ENCODE measurements at regions not wholly inside any gene's neighbourhood (a gene's known extent, or its start where the extent isn't known, plus 50 kb on each side); places are given as distances from the start of the nearest gene placed in this dataset.

DNA sequence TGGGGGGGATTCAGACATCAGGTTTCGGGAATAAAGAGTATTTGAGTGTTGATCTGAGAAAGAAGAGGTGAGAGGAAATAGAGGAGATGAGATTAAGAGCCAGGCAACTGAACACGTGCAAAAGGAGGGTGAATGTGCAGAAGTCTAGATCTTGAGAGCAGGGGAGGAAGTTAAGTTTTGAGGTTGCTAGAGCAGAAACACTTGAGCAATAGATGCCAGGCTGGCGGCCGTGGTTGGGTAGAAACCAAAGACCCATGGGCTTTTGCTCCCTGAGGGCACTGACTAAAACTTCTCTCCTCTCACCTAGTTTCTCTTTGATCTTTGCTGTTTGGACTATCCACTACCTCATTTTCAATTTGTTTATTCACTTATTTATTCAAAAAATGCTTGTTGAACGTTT, 116.0 kb downstream of the CDC42EP3 start:
- no peak for TF ChIP-seq NFRKB (IDR thresholded peaks at IDR 0.05)
- TF ChIP-seq FOXM1 (IDR thresholded peaks at IDR 0.05; ENCODE audit: borderline replicate concordance), result no peak
- TF ChIP-seq FOXA1 (IDR thresholded peaks at IDR 0.05), result no peak
- TF ChIP-seq TARDBP (IDR thresholded peaks at IDR 0.05), result no peak
- TF ChIP-seq CTBP1 (IDR thresholded peaks at IDR 0.05; ENCODE audit: borderline replicate concordance), result no peak
- TF ChIP-seq ELF4 (IDR thresholded peaks at IDR 0.05), result no peak
- TF ChIP-seq FOXK2 (IDR thresholded peaks at IDR 0.05), result no peak
- TF ChIP-seq ARNT (IDR thresholded peaks at IDR 0.05), result no peak
- TF ChIP-seq HDGF (IDR thresholded peaks at IDR 0.05; ENCODE audit: borderline replicate concordance), result no peak
- TF ChIP-seq, protein P1, sequence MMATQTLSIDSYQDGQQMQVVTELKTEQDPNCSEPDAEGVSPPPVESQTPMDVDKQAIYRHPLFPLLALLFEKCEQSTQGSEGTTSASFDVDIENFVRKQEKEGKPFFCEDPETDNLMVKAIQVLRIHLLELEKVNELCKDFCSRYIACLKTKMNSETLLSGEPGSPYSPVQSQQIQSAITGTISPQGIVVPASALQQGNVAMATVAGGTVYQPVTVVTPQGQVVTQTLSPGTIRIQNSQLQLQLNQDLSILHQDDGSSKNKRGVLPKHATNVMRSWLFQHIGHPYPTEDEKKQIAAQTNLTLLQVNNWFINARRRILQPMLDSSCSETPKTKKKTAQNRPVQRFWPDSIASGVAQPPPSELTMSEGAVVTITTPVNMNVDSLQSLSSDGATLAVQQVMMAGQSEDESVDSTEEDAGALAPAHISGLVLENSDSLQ (IDR thresholded peaks at IDR 0.05), result no peak
- TF ChIP-seq ZNF384 (IDR thresholded peaks at IDR 0.05), result no peak
- no peak for TF ChIP-seq L3MBTL2 (conservative IDR thresholded peaks at IDR 0.05)
- no peak for TF ChIP-seq LEF1 (IDR thresholded peaks at IDR 0.05; ENCODE audit: borderline replicate concordance)
- no peak for TF ChIP-seq BHLHE40 (IDR thresholded peaks at IDR 0.05; ENCODE audit: borderline replicate concordance)

Data from HEK293T (cell line).